Neural progenitor cell (in vitro differentiated cells): ENCODE measurements at regions not wholly inside any gene's neighbourhood (a gene's known extent, or its start where the extent isn't known, plus 50 kb on each side); places are given as distances from the start of the nearest gene placed in this dataset.

Experiments
- CTCF ChIP-seq: fragments of 200-600 bp; sonication (generic); IDR thresholded peaks from 2 replicates; pipeline ENCODE4 v1.5.1; 2017; ENCODE audit warnings: antibody characterized with exemption, mild to moderate bottlenecking
- EZH2 ChIP-seq: fragments of 200-600 bp; sonication (generic); IDR thresholded peaks from 2 replicates; pipeline ENCODE4 v1.6.1; 2017; ENCODE audit warnings: antibody characterized with exemption, mild to moderate bottlenecking, moderate library complexity
- EZH2phosphoT487 ChIP-seq: fragments of 200-600 bp; sonication (generic); IDR thresholded peaks from 2 replicates; pipeline ENCODE4 v1.6.1; 2017; ENCODE audit warnings: antibody characterized with exemption

- TF ChIP-seq EZH2phosphoT487 (no peak), CTCF (no peak), EZH2 (no peak)
These were observed 1233.3 kb upstream of the PABPC4L start for GRCh38 chr4:135434936-135435335.
